Body of pancreas (tissue), 4 donors: ENCODE measurements at regions not wholly inside any gene's neighbourhood (a gene's known extent, or its start where the extent isn't known, plus 50 kb on each side); places are given as distances from the start of the nearest gene placed in this dataset.

ENCODE experiments used
- ATAC-seq: fragments of 150-250 bp; one replicate; pipeline ENCODE4 v1.9.1; 2016
- DNase-seq, 4 donors: peaks; one replicate each; pipeline ENCODE4 v3.0.0-alpha.2; 2019
- H3K27ac ChIP-seq, 4 donors: fragments of 200-600 bp; sonication (generic); 1 replicate in 3 of 4; 2 replicates in 1 of 4; pipeline versions ENCODE4 v1.5.1 to v1.6.1; 2016 to 2019; ENCODE audit warnings: mild to moderate bottlenecking in 1 of 4, mixed read lengths in 1 of 4, moderate library complexity in 1 of 4
- H3K27me3 ChIP-seq, 2 donors: fragments of 200-600 bp; sonication (generic); one replicate each; pipeline ENCODE4 v1.6.0; 2016; ENCODE audit warnings: mild to moderate bottlenecking in 1 of 2
- H3K36me3 ChIP-seq, 2 donors: fragments of 200-600 bp; sonication (generic); replicated peaks in 1 of 2; 2 replicates each; pipeline ENCODE4 v1.5.1; 2016; ENCODE audit warnings: low read depth in 2 of 2; ENCODE audit not compliant: insufficient read depth in 1 of 2
- H3K4me1 ChIP-seq: fragments of 200-600 bp; sonication (generic); one replicate; pipeline ENCODE4 v1.6.0; 2016
- H3K4me3 ChIP-seq, 2 donors: fragments of 200-600 bp; sonication (generic); 1 replicate in 1 of 2; 2 replicates in 1 of 2; pipeline ENCODE4 v1.5.1; 2016 to 2019
- H3K9me3 ChIP-seq, 3 donors: fragments of 200-600 bp; sonication (generic); 1 replicate in 2 of 3; 2 replicates in 1 of 3; pipeline ENCODE4 v1.5.1; 2016
- CTCF ChIP-seq, 7 experiments: fragments of 450-650 bp in 4 of 7; fragments of 200-600 bp in 3 of 7; sonication (generic) in 3 of 7; IDR thresholded peaks; one replicate each; pipeline ENCODE4 v1.5.1; 2016 to 2019; ENCODE audit warnings: antibody characterized with exemption in 7 of 7
- POLR2A ChIP-seq, 3 donors: fragments of 450-650 bp; IDR thresholded peaks; one replicate each; pipeline ENCODE4 v1.6.1; 2016; ENCODE audit warnings: antibody characterized with exemption in 3 of 3, mild to moderate bottlenecking in 2 of 3
- WGBS, 2 donors: methylation state at CpG; one replicate each; pipeline ENCODE4 v1.1.5; 2017; 5-methylcytosine and 5-hydroxymethylcytosine counted together
- intact Hi-C: fragments of 100-400 bp; cut with DNase I; formaldehyde crosslinking; loops from one replicate; pipeline ENCODE4 v1.15.1; 2023

DNA sequence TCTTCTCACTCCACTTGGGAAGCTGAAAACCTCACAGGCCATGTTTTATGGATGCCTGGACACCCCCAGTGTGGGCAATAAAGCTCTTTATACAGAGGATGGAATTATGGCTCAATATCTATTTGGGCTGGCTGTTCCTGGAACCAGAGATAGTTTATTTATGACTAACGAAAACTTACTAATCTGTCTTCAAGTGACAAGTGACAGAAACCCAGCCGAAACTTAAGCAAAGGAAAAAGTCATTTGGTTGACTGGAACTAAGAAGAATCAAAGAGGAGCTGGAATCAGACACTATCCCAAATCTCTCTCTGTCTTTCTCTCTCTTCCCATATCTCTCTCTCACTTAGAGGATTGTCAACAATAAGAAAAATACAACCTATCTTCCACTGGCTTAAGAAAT is 78.3 kb upstream of the CDK6 start:
- H3K4me3 ChIP-seq, result no peak overlapping the region
- no peak overlapping the region for H3K27ac ChIP-seq
- no peaks in the 10 kb centered on the region for H3K27me3 ChIP-seq
- intact Hi-C loops, result no loop called here
- ATAC-seq, result no peak
- H3K9me3 ChIP-seq, result no peaks in the 10 kb centered on the region
- no peak for DNase-seq
- TF ChIP-seq POLR2A (IDR thresholded peaks at IDR 0.05) (no peak), CTCF (IDR thresholded peaks at IDR 0.05) (no peak)
- peaks cover 11% of the 10 kb centered on the region for H3K4me1 ChIP-seq
- no peaks in the 10 kb centered on the region for H3K36me3 ChIP-seq
- WGBS, 2 donors, result 54 to 71% methylated on average over 2 of the region's 2 CpGs

DNA sequence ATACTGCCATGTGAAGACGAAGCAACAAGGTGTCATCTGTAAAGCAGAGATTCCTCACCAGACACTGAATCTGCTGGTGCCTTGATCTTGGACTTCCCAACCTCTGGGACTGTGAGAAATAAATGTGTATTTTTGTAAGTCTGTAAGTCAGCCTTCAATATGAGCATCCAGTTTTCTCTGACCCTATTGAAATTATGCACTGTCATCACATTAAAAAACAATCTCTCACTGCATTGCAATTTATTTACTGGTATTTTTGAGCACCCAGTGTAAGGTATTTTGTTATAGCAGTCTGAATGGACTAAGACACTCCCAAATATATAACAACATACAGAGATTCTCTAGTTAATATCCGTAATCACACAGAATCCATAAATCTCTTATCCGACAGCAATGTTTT is 77.5 kb upstream of the CDK6 start:
- Histone ChIP-seq H3K27ac (no peak overlapping the region), H3K9me3 (no peaks in the 10 kb centered on the region), H3K4me1 (peaks cover 11% of the 10 kb centered on the region), H3K27me3 (no peaks in the 10 kb centered on the region), H3K4me3 (no peak overlapping the region), H3K36me3 (no peaks in the 10 kb centered on the region)
- intact Hi-C loops, result no loop called here
- TF ChIP-seq CTCF (IDR thresholded peaks at IDR 0.05) (no peak), POLR2A (IDR thresholded peaks at IDR 0.05) (no peak)
- WGBS, 2 donors, result 81 to 90% methylated on average over 3 of the region's 3 CpGs
- DNase-seq (no peak), ATAC-seq (no peak)

DNA sequence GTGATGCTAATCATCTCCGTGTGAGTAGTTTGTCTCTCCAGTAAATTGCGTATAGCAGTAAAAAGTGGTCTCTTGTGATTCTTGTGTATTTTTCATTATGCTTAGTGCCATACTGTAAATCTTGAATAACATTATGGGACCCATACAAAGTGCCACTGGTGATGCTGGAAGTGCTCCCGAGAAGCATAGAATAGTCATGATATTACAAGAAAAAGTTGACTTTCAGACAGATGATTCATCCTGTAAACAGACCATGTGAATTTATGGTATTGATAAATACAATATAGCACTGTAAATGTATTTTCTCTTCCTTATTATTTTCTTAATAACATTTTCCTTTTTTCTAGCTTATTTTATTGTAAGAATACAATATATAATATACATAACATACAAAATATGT is 74.6 kb upstream of the CDK6 start:
- ATAC-seq (no peak), DNase-seq (no peak)
- intact Hi-C loops, result no loop called here
- Histone ChIP-seq H3K4me1 (no peaks in the 10 kb centered on the region), H3K27ac (no peak overlapping the region), H3K27me3 (no peaks in the 10 kb centered on the region), H3K9me3 (no peaks in the 10 kb centered on the region), H3K4me3 (no peak overlapping the region), H3K36me3 (no peaks in the 10 kb centered on the region)
- TF ChIP-seq POLR2A (IDR thresholded peaks at IDR 0.05), result no peak
- TF ChIP-seq CTCF (IDR thresholded peaks at IDR 0.05), result no peak
- WGBS, 2 donors, result 95 to 96% methylated on average over 3 of the region's 3 CpGs

DNA sequence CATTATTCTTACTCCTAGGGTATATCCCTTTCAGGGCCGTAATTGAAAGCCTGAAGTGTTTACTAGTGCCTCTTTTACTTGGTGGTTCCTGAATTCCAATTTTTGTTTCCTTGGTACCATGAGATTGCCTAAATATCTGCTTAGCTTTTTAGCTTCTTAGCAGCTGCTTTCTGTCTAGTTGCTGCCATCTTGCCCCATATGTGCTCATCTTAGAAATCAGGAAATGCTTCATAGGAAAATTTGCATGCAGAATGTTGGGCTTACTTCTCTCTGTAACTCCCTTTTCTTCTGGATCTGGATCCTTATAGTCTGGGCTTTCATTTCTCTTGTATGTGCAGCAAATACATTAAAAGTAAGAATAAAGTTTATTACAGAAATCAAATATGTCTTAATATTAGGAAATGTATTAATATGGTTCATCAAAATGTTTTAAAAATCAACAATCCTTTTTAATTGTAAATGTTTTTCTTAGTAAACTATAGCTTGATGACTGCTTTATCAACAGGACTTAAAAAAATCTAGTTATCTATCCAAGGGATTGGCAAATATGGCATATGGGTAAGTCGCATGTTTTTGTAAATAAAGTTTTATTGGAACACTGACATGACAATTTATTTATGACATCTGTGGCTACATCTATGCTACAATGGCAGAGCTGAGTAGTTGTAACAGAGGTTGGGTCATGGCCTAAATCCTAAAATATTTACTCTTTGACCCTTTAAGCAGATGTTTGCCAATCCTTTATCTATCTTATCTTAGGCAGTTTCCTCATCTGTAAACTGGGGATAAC is 73.5 kb upstream of the CDK6 start:
- WGBS, 2 donors, result 80 to 84% methylated on average over 2 of the region's 2 CpGs
- intact Hi-C loops, result no loop called here
- no peak overlapping the region for H3K27ac ChIP-seq
- no peaks in the 10 kb centered on the region for H3K4me1 ChIP-seq
- H3K9me3 ChIP-seq, result no peaks in the 10 kb centered on the region
- TF ChIP-seq CTCF (IDR thresholded peaks at IDR 0.05) (no peak), POLR2A (IDR thresholded peaks at IDR 0.05) (no peak)
- no peak overlapping the region for H3K4me3 ChIP-seq
- no peaks in the 10 kb centered on the region for H3K27me3 ChIP-seq
- H3K36me3 ChIP-seq, result no peaks in the 10 kb centered on the region
- no peak for DNase-seq
- ATAC-seq, result no peak
